Mucosa of descending colon (tissue), 3 donors: ENCODE measurements at regions not wholly inside any gene's neighbourhood (a gene's known extent, or its start where the extent isn't known, plus 50 kb on each side); places are given as distances from the start of the nearest gene placed in this dataset.
"Not testable (repeated sequence)": the region's sequence is repeated elsewhere in the genome, so short reads cannot be mapped to it uniquely, and the experiment has no call there.

ENCODE experiments used
- ATAC-seq: fragments of 200-7000 bp; cut with Tn5 transposase; one replicate; pipeline ENCODE4 v1.9.1; 2020; ENCODE audit warnings: mild to moderate bottlenecking, moderate library complexity
- DNase-seq, 3 donors: peaks; one replicate each; pipeline ENCODE4 v3.0.0-alpha.2; 2020
- H3K36me3 ChIP-seq: fragments of 200-600 bp; one replicate; pipeline ENCODE4 v1.8.0; 2021; ENCODE audit warnings: low read depth, mild to moderate bottlenecking
- H3K4me1 ChIP-seq: fragments of 200-600 bp; one replicate; pipeline ENCODE4 v1.8.0; 2021; ENCODE audit warnings: low read depth, mild to moderate bottlenecking
- H3K4me3 ChIP-seq: fragments of 200-600 bp; one replicate; pipeline ENCODE4 v1.8.0; 2021; ENCODE audit warnings: mild to moderate bottlenecking
- H3K9me3 ChIP-seq: fragments of 200-600 bp; one replicate; pipeline ENCODE4 v1.8.0; 2021; ENCODE audit warnings: mild to moderate bottlenecking
- intact Hi-C, 2 donors: fragments of 100-400 bp; cut with DNase I in 1 of 2; cut with micrococcal nuclease in 1 of 2; formaldehyde crosslinking; loops; one replicate each; pipeline versions ENCODE4 v1.11.0 to v1.11.1; 2022; cut with DNase I, micrococcal nuclease
- TF ChIP-seq, protein P1 (sequence below): fragments of 200-600 bp; IDR thresholded peaks from one replicate; pipeline ENCODE4 v1.8.0; 2022; ENCODE audit warnings: antibody characterized with exemption, mild to moderate bottlenecking
- donor health status: DM: no; HTN: no; CAD: no; lungs with moderate emphysema.
- donor health status: DM: no; HTN: no; CAD: no.
- donor health status: DM: no; HTN: yes; CAD: no.

DNA sequence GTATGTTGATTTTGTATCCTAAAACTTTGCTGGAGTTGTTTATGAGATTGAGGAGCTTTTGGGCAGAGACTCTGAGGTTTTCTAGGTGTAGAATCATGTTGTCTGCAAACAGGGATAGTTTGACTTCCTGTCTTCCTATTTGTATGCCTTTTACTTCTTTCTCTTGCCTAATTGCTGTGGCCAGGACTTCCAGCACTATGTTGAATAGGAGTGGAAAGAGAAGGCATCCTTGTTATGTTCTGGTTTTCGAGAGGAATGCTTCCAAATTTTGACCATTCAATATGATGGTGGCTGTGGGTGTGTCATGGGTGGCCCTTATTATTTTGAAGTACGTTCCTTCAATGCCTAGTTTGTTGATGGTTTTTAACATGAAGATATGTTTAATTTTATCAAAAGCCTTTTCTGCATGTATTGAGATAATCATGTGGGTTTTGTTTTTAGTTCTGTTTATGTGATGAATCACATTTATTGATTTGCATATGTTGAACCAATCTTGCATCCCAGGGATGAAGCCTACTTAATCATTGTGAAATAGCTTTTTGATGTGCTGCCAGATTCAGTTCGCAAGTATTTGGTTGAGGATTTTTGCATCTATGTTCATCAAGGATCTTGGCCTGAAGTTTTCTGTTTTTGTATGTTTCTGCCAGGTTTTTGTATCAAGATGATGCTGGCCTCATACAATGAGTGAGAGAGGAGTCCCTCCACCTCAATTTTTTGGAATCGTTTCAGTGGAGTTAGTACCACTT lies 188.1 kb downstream of the MINAR1 start:
- intact Hi-C loops, result no loop called here
- TF ChIP-seq, protein P1, sequence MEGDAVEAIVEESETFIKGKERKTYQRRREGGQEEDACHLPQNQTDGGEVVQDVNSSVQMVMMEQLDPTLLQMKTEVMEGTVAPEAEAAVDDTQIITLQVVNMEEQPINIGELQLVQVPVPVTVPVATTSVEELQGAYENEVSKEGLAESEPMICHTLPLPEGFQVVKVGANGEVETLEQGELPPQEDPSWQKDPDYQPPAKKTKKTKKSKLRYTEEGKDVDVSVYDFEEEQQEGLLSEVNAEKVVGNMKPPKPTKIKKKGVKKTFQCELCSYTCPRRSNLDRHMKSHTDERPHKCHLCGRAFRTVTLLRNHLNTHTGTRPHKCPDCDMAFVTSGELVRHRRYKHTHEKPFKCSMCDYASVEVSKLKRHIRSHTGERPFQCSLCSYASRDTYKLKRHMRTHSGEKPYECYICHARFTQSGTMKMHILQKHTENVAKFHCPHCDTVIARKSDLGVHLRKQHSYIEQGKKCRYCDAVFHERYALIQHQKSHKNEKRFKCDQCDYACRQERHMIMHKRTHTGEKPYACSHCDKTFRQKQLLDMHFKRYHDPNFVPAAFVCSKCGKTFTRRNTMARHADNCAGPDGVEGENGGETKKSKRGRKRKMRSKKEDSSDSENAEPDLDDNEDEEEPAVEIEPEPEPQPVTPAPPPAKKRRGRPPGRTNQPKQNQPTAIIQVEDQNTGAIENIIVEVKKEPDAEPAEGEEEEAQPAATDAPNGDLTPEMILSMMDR, result no peak
- Histone ChIP-seq H3K4me3 (no peak overlapping the region), H3K9me3 (no peaks in the 10 kb centered on the region), H3K4me1 (no peaks in the 10 kb centered on the region), H3K36me3 (no peaks in the 10 kb centered on the region)
- no peak for DNase-seq
- no peak for ATAC-seq

DNA sequence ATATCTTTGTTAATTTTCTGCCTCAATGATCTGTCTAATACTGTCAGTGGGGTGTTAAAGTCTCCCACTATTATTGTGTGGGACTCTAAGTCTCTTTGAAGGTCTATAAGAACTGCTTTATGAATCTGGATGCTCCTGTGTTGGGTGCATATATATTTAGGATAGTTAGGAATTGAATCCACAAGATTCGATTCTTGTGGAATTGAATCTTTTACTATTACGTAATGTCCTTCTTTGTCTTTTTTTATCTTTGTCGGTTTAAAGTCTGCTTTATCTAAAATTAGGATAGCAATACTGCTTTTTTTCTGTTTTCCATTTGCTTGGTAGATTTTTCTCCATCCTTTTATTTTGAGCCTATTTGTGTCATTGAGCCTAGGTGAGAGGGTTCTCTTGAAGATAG lies 189.7 kb downstream of the MINAR1 start:
- H3K36me3 ChIP-seq, intact Hi-C loops, ATAC-seq, H3K4me3 ChIP-seq, H3K9me3 ChIP-seq, DNase-seq, H3K4me1 ChIP-seq: not testable (repeated sequence)

DNA sequence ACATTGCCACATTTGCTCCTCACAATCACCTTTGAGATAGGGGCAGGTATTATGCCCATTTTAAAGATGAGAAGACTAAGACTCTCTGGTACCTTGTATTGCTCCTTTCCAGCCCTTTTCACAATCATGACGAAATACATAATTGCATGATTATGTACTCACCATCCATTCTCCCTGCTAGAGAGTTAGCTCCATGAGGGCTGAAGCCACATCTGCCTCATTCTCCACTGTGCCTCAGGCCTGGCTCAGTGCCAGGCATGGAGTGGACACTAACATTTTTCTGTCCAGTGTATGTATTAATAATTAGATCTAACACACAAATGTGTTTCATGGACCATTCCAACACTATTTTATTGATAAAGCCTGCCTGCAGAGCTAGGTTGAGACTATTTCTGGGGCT lies 191.4 kb downstream of the MINAR1 start:
- no peaks in the 10 kb centered on the region for H3K4me1 ChIP-seq

DNA sequence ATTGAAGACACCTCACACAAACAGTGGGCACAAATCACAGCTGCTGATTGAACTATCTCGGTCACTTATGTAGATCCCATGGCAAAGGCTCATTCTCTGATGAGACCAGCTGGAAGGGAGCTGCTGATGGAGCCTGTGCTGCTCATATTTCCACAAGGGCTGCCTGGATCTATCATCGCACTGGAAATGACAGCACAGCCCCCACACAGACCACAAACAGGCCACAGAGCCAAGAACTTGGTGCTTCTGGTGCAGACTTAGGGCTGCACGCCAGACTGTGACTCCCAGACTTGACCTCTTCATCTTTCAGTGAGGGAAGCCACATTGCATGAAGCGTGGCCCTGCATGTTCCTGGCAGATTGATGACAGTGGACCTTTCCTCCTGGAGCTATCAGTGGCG lies 197.6 kb downstream of the MINAR1 start:
- no peak for ATAC-seq
- Histone ChIP-seq H3K4me3 (no peak overlapping the region), H3K36me3 (no peaks in the 10 kb centered on the region), H3K9me3 (no peaks in the 10 kb centered on the region), H3K4me1 (no peaks in the 10 kb centered on the region)
- TF ChIP-seq, protein P1, result no peak
- intact Hi-C loops, result no loop called here
- DNase-seq, result no peak

More for the DNA sequence above, 191.4 kb downstream of the MINAR1 start:
- intact Hi-C loops, result no loop called here
- ATAC-seq, result no peak
- Histone ChIP-seq H3K9me3 (no peaks in the 10 kb centered on the region), H3K36me3 (no peaks in the 10 kb centered on the region), H3K4me3 (no peak overlapping the region)
- TF ChIP-seq, protein P1, result no peak
- DNase-seq, result no peak

DNA sequence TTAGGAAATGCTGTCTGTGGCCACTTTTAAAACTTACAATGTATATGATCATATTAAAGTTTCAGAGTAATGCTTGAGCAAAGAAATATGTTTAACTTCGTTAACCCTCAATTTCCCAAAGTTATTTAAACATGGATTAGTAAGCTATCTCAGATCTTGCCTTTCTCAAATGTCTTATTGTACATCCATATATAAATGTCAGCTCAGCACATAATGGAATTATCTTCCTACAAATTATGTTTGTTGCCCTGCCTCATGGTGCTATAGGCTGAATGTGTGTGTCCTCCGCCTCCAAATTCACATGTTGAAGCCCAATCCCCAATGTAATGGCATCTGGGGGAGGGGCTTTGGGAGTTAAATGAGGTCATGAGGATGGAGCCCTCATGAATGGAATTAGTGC lies 200.3 kb downstream of the MINAR1 start:
- H3K4me3 ChIP-seq, result no peak overlapping the region
- no peaks in the 10 kb centered on the region for H3K36me3 ChIP-seq
- no peaks in the 10 kb centered on the region for H3K9me3 ChIP-seq
- no peak for ATAC-seq
- no peak for DNase-seq
- intact Hi-C loops, result no loop called here
- H3K4me1 ChIP-seq, result no peaks in the 10 kb centered on the region
- TF ChIP-seq, protein P1, result no peak

DNA sequence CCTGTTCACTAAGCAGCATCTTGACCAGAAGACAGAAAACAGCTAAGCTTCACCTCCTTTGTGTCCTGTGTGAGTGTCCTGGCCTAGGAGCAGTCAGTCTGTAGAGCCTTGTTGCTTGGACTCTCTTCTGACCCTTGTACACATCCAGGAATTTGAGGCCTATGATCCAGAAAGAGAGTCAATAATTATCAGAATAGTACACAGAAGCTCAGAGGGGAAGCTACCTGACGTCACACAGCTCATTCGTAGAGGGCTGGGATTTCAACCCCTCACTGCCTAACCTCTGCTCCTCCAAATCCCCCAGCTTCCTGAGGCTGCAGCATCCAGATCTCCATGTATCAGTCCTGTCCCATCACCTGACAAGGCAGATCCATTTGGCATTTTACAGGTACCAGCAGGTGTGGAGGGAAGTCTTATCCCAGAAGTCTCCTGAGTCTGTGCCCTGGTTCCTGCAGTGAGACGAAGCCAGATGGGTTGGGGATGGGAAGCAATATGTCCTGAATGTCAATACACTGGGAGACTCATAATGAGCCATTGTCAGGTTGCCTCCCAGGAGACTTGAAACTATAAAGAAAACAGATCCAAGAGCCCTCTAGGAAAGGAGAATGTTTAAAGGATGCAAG lies 203.1 kb downstream of the MINAR1 start:
- intact Hi-C loops, result no loop called here

More for the DNA sequence above, 203.1 kb downstream of the MINAR1 start:
- ATAC-seq (no peak), DNase-seq (no peak)
- no peak overlapping the region for H3K4me3 ChIP-seq
- TF ChIP-seq, protein P1, result no peak
- H3K4me1 ChIP-seq, result no peaks in the 10 kb centered on the region
- no peaks in the 10 kb centered on the region for H3K36me3 ChIP-seq
- H3K9me3 ChIP-seq, result no peaks in the 10 kb centered on the region
